HG02623 (cell line): ENCODE measurements at regions not wholly inside any gene's neighbourhood (a gene's known extent, or its start where the extent isn't known, plus 50 kb on each side); places are given as distances from the start of the nearest gene placed in this dataset.

Source experiments
- ATAC-seq: cut with Tn5 transposase; IDR thresholded peaks from one replicate; pipeline ENCODE4 v1.9.1; 2021; ENCODE audit warnings: moderate library complexity; ENCODE audit not compliant: unreplicated experiment

DNA sequence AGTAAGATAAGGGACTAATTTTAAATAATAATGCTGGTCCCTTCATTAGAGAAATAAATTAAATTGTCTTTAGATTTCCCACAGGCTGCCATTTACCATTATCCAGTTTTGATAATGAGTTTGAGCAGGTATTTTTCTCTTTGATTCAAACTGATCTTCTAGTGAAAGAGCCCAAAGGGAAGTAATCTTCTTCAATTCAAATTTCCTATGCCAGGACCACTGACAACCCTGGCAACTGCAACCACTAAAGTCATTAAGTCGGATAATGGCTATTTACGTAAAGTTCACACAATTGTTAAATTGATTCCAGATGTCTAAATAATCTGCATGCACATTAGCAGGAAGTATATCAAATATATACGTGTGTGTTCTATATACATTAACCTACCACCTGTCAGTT, 399.3 kb downstream of the PTPRC start:
- ATAC-seq, result no peak

DNA sequence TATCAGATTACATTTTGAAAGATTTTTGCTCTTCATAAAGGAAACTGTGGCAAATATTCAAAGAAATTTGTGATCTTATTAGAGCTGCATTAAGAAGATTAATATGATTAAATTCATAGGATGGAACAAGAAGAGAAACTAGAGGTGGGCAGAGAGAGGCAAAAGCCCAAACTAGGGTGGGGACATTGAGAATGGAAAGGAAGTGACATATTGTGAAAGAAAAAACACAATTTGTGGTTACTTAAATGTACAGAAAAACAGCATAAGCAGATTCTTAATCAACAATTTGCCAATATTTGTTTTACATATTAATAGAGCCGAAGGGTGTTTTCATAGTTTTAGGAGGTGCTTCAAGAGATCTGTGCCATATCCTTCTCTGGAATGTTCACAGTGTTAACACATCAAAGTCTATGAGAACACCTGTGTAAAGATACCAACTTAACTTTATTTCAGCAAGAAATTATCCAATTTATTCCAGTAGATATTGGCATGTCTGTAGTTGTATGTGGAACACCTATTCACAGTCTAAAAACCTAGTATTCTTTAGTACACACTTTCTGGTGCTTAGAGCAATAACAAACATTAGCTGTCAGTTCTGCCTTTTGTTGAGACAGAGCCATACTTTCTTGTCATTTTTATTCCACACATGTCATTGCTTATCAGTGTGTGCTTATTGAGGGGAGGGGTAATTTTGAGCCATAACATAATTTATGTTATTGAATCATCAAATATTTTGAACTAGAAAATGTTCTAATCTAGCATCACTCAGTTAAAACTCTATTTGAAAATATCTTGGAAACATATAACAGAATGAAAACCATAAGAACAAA, 401.5 kb downstream of the PTPRC start:
- no peak for ATAC-seq

DNA sequence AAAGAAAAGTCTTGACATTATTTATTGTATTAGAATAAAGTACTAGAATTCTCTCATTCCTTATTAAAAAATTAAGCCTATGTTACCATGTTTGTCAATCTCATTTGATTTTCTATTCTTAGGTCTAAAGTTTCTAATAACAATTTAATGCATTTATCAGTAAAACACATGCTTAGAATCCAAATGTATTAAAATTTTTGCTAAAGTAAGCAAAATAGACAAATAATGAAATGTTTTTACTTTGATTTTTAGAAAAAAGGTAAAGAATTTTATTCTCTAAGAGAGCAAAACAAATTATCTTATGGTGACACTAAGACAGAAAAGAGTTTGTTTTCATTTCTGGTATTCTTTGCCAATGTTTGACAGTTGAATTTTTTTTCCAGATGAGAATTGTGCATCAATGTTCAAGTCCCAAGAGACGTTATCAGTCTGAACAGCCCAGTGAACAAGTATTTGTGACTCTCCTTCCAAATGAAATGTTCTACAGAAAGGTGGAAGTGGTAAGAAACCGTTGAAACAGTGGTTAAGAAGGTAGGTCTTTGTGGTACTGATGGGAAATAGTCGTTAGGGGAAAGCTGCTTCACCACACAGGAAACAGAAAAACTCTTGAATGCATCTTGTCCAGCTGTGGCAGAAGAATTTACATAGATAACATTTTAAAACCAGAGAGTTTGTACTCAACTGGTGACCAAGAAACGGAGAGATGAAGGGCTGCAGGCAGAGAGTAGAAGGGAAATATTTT, 402.5 kb downstream of the PTPRC start:
- ATAC-seq, result peak; percentile 99

DNA sequence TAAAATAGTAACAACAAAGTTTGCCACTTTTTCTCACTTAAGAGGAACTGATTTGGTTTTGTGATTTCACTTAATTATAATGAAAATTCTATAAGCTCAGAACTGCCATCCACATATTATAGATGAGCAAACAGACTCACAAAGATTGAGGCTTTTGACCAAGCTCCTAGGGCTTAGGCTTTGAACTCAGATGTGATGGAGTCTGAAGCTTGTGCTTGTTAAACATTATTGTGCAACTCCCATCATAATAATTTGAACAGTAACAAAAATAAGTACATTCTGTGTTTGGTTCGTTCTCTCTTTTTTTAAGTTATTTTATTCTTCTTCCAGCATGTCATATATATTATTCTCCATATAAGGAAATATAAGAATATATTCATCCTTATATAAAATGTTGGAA, 403.4 kb downstream of the PTPRC start:
- no peak for ATAC-seq

DNA sequence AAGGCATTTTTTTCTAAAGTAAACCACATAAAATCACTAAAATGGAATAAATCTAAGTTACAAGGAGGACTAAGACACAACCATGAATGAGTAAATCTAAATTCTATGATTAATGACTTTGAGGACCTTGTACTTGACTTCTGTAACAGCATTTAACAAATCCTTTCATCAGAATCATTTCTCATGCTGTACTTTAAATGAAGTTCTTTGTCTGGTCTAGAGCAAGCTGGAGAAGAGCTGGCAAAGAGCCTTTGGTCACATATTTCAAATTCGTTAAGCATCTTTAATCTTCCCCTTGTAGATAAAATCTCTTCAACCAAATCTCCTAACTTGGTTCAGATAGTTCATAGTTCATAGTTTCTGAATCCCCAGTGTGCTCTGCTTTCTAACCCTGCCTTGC, 405.4 kb downstream of the PTPRC start:
- no peak for ATAC-seq

DNA sequence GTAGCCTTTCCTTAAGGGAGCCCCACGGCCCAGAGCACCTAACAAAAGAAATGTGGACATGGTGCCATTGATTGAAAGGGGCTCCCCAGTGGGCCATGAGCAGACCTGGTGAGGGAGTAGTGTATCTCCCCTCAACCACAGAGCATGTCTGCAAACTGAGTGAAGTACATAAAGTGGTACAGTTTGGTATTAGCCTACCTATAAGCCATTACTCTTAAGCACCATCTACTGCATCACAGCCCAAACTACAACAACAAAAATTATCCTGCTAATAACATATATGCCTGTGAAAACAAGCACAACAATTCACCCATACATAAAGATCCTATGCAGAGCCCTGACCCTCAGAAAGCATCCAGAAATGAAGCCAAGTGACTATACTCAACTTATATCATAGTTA, 407.8 kb downstream of the PTPRC start:
- ATAC-seq, result no peak

DNA sequence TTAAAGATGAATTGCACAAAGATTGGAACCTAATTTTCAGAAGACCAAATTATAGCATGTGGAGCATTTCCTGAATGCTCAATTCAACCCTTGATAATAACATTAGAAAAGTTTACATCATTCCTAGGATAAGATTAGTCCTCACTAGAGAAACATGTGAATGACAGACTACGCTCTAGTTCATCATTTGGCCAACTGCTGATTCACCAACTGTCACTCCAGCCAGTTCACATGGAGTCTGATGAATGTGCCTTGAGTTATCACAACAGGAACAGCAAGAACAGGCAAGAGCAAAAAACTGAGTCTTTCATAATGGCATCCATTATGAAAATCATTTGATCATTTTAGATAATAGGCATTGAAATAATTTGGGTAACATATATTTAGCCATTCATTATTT, 415.9 kb downstream of the PTPRC start:
- ATAC-seq, result no peak

DNA sequence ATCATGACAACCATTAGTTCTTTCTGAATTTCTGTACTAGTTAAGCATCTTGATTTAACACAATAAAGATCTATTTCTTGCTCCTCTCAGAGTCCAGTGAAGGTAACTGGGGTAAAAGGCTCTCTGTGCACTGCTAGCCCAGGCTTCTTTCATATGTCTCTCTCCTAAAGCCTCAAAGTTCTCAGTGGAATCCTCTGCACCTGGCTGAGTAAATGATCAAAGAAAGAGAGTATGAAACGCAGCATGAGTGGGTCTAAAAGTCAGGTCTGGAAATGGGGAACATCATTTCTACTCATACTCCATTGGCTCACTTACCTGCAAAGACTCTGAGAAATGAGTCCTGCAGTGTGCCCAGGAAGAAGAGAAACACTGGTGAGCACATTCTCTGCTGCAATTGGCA, 418.5 kb downstream of the PTPRC start:
- ATAC-seq, result no peak

DNA sequence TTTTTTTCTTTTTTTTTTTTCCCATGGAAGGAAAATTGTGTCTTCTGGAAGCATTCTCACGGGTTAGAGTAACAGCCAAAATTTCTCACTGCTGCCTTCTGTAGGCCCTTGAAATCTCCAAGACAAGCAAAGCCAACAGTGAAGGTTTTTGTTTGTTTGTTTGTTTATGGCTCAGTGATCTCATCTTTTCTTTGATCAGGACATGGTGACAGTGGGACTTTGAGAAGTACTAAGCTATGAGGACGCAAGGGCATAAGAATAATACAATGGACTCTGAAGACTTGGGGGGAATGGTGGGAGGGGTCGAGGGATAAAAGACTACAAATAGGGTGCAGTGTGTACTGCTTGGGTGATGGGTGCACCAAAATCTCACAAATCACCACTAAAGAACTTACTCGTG, 419.4 kb downstream of the PTPRC start:
- no peak for ATAC-seq

DNA sequence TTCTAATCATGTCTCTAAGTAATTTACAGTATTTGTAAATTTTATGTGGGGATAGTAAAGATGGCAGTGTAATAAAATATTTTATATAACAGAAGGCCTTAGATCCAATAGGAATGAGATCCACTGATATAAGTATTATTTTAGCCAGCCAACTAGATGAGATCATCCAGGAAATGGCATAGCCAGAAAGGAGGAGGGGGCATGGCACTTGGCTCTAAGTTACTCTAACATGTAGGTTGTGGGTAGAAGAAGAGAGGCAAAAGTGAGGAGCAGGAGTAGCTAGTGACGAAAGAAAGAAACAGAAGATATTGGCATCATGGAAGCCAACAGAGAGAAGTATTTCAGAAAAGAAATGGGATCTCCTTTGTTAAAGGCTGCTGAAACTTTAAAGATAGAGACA, 426.1 kb downstream of the PTPRC start:
- ATAC-seq, result no peak

DNA sequence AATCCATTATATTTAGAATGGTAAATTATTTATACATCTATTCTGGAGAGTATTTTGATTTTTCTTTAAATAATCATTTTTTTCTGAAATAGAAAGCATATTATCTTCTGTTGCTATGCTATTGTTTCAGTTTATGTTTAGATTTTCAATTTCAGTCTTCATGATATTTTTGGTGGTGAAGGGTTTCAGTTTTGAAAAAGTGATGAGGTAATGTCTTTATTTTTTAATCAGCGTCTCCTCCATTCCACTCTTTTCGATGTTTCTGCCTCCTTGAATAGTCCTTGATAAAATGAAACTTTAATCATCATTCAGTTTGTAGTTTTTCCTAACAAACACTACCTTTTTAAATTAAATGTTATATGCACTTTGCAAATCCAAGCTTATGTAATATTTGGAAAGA, 428.6 kb downstream of the PTPRC start:
- peak; percentile 90 for ATAC-seq

DNA sequence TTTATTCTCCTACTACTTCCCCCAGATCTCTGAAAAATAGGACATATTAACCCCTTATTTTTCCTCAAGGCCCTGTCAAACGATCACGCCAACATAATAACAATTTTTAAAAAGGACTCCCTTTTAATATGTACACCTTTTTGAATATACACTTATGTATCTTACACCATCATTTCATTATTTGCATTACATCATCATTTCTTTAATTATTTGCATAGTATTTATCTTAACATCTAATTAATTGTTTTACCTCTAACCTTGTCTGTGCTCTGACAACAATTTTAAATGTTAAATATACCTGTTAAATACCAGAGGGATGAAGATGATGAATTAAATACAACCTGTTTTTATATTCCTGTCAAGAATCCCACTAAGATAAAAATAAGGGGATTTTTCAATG, 432.2 kb downstream of the PTPRC start:
- no peak for ATAC-seq

DNA sequence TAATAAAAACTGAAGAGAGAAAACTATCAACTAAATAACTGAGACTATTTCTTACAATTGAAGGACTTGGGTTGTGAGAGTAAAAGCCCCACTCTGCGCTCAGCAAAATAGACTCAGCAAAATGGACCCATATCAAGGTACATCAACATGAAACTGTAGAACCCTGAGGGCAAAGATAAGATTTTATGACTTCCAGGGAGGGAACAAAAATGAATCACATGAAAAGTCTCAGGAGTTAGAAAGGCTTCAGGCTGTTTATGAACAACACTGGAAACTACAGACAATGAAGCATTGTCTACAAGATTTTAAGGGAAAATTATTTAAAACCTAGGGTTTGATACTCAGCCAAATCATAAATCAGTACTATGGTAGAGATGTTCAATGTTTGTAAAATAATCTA, 434.3 kb downstream of the PTPRC start:
- ATAC-seq, result no peak

DNA sequence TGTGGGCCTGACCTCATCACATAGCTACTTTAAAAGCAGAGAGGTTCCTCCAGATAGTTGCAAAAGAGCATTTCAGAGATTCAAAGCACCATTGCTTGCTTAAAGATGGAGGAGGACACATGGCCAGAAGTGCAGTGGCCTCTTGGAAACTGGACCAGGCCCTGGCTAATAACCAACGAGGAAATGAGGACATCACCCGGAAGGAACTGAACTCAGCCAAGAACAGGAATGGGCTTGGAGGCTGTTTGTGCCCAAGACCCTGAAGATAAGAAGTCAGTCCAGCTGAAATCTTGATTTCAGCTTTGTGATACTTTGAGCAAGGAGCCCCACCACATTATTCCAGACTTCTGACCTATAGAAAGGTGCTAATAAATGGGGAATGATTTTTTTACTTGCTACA, 437.0 kb downstream of the PTPRC start:
- no peak for ATAC-seq

DNA sequence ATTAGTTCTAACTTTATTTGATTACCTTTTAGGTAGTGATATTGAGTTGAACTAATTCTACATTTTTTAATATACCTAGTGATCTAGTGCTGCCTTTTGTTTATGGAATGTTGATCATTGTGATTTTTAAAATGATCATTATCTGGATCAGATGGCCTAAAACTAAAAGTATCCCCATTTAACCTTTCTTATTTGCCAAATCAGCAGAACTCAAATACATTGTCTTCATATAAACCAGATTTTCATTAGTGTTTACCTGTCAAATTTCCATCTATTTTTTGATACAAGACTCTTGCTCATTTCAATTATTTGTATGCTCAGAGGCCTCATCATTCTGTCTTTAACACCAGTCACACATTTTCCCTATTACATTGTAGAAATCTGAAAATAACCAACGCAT, 441.2 kb downstream of the PTPRC start:
- no peak for ATAC-seq

DNA sequence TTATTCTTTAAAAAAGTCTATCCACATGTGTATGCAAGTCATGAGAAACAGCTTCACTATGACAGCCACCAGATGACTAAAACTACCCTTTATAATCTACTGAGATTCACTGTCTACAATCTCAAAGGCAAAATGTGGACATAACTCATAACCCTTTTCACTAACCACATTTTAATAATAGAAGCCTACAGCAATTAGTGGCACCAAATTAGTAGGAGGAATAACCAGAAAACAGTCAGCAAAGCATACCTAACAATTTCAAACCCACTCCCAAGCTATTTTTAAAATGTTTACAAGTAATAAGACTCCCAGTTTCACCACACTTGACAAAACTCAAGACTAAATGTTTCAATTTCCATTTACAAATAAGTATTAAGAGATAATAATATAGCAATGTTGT, 442.9 kb downstream of the PTPRC start:
- peak; percentile 84 for ATAC-seq

DNA sequence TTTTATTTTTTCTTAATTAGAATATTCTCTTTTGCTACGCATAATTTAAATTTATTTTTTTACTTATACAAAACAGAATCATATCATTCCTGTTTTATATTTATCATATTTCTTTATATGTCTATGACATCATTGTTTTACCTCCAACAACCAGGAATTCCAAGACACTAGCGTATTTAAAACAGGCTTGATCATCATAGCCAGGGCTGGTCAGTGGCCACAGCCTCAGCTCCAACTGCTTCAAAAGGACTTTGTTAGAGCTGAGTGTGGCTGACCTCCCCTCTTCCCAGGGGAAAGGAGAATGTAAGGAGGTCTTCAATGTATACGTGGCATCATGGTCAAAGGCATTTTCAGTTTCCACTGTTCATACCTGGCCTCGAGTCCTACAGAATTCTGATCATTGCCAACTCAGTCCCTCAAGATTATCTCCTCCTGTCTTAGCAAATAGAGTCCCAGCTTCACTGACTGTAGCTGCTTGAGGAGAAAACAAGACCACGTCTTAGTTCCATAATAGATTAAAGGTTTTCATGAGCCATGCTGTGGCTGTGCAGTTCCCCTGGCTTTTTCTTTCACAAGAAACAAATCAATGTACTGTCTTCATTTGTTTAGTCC, 444.0 kb downstream of the PTPRC start:
- no peak for ATAC-seq

DNA sequence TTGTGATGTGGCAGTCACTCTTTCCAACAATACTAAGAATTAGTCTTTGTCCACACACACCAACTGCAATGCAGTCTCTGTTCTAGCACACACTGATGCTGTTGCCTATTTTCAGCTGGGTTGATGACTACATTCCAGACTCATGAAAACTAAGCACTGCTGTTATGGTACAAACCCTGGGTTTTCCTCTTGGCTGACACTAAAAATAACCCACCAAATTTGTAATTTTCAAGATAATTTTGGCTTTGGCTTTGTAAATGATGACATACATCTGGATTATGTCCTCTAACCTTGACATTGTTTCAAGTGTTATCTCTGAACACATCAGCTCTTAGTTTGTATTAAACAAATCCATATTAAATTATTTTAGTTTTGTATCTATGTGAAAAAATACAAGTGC, 444.8 kb downstream of the PTPRC start:
- no peak for ATAC-seq

DNA sequence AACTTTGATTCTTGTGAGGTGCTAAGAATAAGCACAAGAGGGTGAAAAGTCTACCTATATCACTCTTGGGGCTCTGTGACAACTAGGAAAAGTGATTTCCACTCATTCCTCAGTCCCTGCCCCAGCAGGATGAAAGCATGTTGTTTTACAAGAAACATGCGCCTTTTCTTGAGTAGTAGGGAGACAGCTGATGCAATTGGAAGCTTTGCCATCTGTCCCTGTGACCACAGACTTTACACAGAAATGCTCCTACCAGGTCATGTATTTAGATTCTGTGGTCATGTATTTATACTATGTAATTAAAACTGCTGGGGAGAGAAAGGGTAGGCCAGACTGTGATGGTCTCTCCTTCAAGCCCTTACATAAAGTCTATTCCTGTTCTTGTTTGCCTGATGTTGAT, 445.5 kb downstream of the PTPRC start:
- ATAC-seq, result no peak

DNA sequence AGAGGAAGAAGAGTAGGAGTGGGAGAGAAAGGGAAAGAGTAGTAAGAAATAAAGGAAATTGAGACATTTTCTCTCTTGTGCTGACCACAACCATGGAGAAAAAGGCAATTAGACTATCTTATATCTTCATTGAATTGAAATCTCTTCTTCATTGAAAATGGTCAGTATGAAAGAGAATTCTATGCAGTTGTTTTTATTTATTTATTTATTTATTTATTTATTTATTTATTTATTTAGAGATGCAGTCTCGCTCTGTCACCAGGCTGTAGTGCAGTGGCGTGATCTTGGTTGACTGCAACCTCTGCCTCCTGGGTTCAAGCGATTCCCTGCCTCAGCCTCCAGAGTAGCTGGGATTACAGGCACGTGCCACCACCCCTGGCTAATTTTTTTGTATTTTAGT, 447.1 kb downstream of the PTPRC start:
- ATAC-seq, result no peak

DNA sequence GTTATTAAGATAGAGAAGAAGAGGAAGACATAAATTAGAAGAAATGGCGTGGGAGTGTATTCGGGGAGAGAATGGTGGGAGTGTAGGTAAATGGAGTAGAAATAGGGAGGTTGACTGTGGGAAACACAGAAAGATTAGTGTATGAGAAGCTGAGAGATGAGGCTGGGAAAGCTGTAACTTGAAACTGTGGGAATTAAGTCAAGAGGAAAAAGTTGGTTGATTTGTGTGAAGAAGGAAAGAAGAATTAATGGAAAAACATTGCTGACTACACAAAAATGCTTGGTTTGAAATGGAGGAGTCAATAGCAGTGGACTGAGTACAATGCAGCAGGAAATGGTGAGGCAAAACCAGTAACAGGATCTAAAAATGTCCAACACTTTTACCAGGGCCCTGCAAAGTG, 448.3 kb downstream of the PTPRC start:
- ATAC-seq, result no peak
